WI38 (cell line): ENCODE measurements at regions not wholly inside any gene's neighbourhood (a gene's known extent, or its start where the extent isn't known, plus 50 kb on each side); places are given as distances from the start of the nearest gene placed in this dataset.
"Not testable (repeated sequence)": the region's sequence is repeated elsewhere in the genome, so short reads cannot be mapped to it uniquely, and the experiment has no call there.

ENCODE experiments used
- H3K4me3 ChIP-seq: 2 replicates; pipeline ENCODE4 v1.5.1; 2011; ENCODE audit warnings: low read depth, mild to moderate bottlenecking, control low read depth, low read length
- TF ChIP-seq, protein P1 (sequence below): IDR thresholded peaks from 2 replicates; pipeline ENCODE4 v1.5.1; 2012; ENCODE audit warnings: low read depth, mild to moderate bottlenecking, control low read depth, low read length

DNA sequence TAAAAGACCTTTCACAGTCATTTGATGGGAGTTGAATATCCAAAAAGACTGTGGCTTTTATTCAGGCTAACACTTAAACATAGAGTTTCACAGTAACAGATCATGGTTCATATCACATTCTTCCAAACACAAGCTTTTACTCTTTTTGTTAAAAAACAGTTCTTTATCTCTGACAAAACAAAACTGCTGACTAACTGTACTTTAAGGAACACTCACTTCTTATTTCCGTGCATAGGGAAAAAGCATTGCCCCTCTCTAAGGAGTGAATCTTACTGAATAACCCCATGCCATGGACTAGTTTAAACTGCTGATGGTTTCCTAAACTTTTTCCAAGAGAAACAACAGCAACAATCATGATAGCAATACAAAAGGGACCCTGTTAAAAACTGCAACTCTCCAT, 297.0 kb upstream of the INTU start:
- TF ChIP-seq, protein P1, sequence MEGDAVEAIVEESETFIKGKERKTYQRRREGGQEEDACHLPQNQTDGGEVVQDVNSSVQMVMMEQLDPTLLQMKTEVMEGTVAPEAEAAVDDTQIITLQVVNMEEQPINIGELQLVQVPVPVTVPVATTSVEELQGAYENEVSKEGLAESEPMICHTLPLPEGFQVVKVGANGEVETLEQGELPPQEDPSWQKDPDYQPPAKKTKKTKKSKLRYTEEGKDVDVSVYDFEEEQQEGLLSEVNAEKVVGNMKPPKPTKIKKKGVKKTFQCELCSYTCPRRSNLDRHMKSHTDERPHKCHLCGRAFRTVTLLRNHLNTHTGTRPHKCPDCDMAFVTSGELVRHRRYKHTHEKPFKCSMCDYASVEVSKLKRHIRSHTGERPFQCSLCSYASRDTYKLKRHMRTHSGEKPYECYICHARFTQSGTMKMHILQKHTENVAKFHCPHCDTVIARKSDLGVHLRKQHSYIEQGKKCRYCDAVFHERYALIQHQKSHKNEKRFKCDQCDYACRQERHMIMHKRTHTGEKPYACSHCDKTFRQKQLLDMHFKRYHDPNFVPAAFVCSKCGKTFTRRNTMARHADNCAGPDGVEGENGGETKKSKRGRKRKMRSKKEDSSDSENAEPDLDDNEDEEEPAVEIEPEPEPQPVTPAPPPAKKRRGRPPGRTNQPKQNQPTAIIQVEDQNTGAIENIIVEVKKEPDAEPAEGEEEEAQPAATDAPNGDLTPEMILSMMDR, result no peak
- no peak overlapping the region for H3K4me3 ChIP-seq

DNA sequence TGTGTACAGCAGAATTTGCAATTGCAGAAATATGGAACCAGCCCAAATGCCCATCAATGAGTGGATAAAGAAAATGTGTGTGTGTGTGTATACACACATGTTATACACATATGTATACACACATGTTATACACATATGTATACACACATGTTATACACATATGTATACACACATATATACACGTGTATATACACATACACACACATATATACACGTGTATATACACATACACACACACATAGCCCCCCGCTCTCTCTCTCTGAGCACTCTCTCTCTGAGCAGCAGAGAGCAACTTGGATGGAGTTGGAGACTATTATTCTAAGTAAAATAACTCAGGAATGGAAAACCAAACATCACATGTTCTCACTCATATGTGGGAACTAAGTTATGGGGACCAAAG, 289.6 kb upstream of the INTU start:
- not testable (repeated sequence) for H3K4me3 ChIP-seq

DNA sequence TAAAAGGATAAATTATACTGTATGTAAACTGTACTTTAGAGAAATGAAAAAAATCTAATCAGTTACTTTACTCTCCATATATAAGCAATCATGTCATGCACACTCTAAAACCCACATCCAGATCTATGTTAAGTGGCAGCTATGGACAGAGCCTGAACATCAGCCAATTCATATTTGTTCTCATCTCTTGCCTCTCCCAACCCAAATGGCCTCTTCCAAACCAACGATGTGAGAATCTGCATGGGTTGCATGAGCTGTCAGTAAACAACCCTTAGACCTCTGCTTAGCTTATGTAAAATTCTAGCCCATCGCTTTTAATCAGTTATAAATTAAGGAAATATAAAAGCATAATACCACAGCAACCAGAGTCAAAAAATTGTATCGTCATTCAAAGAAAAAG, 288.7 kb upstream of the INTU start:
- no peak overlapping the region for H3K4me3 ChIP-seq
- TF ChIP-seq, protein P1, result no peak

DNA sequence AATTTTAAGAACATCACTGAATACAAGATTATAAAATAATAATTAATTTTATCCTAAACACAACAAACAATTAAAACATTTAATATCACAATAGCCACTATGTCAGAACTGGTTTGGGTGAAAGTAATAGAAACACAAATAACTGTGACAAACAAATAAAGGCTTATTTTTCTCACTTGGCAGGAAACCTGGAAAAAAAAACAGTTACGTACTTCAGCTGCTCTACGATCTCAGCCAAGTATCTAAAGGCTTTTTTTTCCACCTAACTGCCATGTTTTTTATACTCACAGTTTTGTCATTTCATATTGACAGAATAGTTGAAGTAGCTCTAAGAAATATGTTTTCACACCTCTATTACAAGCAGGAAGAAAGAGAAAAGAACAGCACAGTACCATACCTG, 284.8 kb upstream of the INTU start:
- TF ChIP-seq, protein P1, result no peak
- H3K4me3 ChIP-seq, result no peak overlapping the region

DNA sequence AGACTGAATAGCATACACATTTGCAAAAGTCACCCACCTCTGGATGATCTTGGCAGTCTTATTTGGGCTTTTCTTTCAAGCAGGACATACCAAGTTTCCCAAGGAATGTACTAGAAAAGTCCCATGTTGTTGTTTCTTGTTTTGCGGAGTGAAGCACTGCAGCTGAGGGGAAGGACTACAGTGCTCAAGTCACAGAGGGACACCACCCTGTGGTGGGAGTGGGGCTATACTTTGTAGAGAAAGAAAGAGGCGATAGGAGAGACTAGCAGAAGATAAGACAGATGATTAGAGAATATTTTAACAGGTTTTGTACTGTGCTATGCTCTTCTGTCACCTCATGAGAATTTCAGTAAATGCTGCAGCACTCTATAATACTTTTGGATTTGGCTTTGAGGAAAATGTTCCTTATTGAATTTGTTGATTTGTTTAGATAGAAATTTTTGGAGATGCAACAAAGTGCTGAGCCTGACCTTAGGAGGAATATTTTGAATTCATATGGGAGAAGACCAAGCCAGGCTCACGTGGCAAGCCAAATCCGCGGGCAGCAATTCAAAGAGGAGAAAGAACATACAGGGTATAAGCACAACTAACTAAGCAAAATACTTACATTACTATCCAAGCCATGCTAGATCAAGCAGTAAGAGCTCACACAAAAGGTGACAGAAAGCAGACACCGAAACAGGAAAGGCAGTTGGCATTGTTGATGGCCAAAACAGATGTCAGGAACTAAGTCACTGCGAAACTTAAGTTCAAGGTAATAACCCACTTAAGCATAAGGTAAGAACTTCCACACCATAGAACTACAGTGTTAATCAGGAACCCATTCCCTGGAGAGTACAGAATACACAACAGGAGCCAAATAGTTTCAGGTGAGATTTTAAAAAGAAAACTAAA, 280.3 kb upstream of the INTU start:
- TF ChIP-seq, protein P1, result no peak

DNA sequence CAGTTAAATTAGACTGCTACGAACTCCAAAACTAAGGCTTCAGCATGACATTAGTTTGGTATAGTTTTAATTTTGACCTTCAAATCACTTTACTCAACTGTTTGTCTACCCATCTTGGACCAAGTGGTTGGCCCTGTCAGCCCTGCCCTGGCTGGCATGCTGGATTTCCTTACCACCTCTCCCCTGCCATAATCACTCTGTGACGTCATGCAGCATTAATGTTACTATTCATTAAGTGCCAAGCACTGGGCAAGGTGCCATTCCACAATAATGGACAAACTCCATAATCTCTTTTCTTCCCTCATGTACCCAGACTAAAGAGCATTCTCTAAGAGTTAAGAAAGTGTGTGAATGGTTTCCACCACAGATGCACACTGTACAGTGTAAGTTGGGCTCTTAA, 277.0 kb upstream of the INTU start:
- no peak overlapping the region for H3K4me3 ChIP-seq
- TF ChIP-seq, protein P1, result no peak

More for the DNA sequence above, 280.3 kb upstream of the INTU start:
- H3K4me3 ChIP-seq, result no peak overlapping the region

DNA sequence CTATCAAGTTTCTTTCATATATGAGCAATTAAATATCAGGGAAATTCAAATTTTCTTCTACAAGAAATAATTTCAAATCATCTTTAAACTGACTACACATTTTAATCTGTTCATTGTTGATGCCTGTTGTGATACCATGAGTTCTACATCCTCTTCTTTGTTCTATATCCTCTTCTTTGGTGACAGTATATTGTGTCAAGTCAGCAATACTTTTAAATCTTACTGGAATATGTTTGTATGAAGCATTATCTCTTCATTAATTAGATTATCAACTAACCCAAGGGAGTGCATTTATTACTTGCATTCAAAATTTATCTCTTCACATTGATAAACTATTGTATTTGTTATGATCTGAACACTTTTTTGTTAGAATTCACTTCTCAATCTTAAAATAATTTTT, 275.0 kb upstream of the INTU start:
- H3K4me3 ChIP-seq, result no peak overlapping the region
- TF ChIP-seq, protein P1, result no peak

DNA sequence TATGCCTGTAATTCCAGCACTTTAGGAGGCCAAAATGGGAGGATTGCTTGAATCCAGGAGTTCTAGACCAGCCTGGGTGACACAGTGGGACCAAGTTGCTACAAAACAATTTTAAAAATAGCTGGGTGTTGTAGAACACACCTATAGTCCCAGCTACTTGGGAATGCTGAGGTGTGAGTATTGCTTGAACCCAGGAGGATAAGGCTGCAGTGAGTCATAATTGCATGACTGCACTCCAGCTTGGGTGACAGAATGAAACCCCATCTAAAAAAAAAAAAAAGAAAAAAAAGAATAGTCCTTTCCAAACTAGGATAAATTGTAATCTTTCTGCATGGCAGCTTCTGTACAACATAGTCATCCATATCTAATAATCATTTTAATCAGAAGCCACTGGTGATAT, 270.1 kb upstream of the INTU start:
- TF ChIP-seq, protein P1, result no peak
- H3K4me3 ChIP-seq, result no peak overlapping the region
